ENCODE measurements at regions not wholly inside any gene's neighbourhood (a gene's known extent, or its start where the extent isn't known, plus 50 kb on each side); places are given as distances from the start of the nearest gene placed in this dataset.

- no peak overlapping the region for H3K4me3 Mint-ChIP-seq
These were observed 113.0 kb downstream of the CHIC2 start for GRCh38 chr4:53951414-53951813.

GRCh38 chr4:53943345-53944085, 120.9 kb downstream of the CHIC2 start:
- no peaks in the 10 kb centered on the region for H3K4me1 ChIP-seq (ENCODE audit: insufficient read depth)
- ATAC-seq (no peak), DNase-seq (ENCODE audit: low spot score) (no peak)
- H3K9me3 Mint-ChIP-seq = peaks cover 22% of the 10 kb centered on the region
- H3K79me2 ChIP-seq (replicated peaks; ENCODE audit: insufficient read depth) = no peaks in the 10 kb centered on the region
- H3K27ac ChIP-seq (ENCODE audit: low read depth) = no peak overlapping the region
- peaks cover 4% of the 10 kb centered on the region for H3K27me3 Mint-ChIP-seq (ENCODE audit: insufficient read depth, low read depth, poor library complexity)
- no peaks in the 10 kb centered on the region for H3K36me3 ChIP-seq (ENCODE audit: insufficient read depth)
- H3K4me2 ChIP-seq = no peak overlapping the region
- H3K4me3 Mint-ChIP-seq = no peak overlapping the region
- no peak overlapping the region for H3K27ac Mint-ChIP-seq
- no peaks in the 10 kb centered on the region for H3K9me2 ChIP-seq (ENCODE audit: insufficient read depth)
- no peaks in the 10 kb centered on the region for H3K4me1 Mint-ChIP-seq
- H3K27me3 ChIP-seq (ENCODE audit: insufficient read depth) = no peaks in the 10 kb centered on the region
- H4K20me1 ChIP-seq (replicated peaks; ENCODE audit: insufficient read depth) = no peaks in the 10 kb centered on the region
- peaks cover 7% of the 10 kb centered on the region; the same call in 2 of the 3 replicates for H3K36me3 Mint-ChIP-seq (ENCODE audit: low read depth)
- no peak overlapping the region for H3K4me3 ChIP-seq
- H2AFZ ChIP-seq = no peak overlapping the region
- H3F3A ChIP-seq (replicated peaks; ENCODE audit: low read depth) = no peaks in the 10 kb centered on the region
- TF ChIP-seq POLR2AphosphoS5 (IDR thresholded peaks at IDR 0.05; ENCODE audit: low read depth) (no peak), REST (IDR thresholded peaks at IDR 0.05; ENCODE audit: unreplicated experiment) (no peak), CTCF (conservative IDR thresholded peaks at IDR 0.05; ENCODE audit: low read depth in 2 of 2) (no peak), CREB1 (CRISPR knock-in tag; IDR thresholded peaks at IDR 0.05; ENCODE audit: low read depth) (no peak), ETS1 (IDR thresholded peaks at IDR 0.05) (no peak), ZNF114 (CRISPR knock-in tag; IDR thresholded peaks at IDR 0.05) (no peak), EZH2 (IDR thresholded peaks at IDR 0.05; ENCODE audit: low read depth, unreplicated experiment) (no peak), STAT1 (IDR thresholded peaks at IDR 0.05; ENCODE audit: unreplicated experiment) (no peak), NANOG (IDR thresholded peaks at IDR 0.05; ENCODE audit: borderline replicate concordance) (no peak), EZH2phosphoT487 (IDR thresholded peaks at IDR 0.05; ENCODE audit: unreplicated experiment) (no peak), JUNB (IDR thresholded peaks at IDR 0.05; ENCODE audit: unreplicated experiment) (no peak)

More at GRCh38 chr4:53951414-53951813, 113.0 kb downstream of the CHIC2 start:
- Histone ChIP-seq H2AFZ (no peak overlapping the region), H4K20me1 (replicated peaks; ENCODE audit: insufficient read depth) (no peaks in the 10 kb centered on the region), H3K4me1 (ENCODE audit: insufficient read depth) (no peaks in the 10 kb centered on the region), H3K27me3 (ENCODE audit: insufficient read depth) (no peaks in the 10 kb centered on the region), H3F3A (replicated peaks; ENCODE audit: low read depth) (no peaks in the 10 kb centered on the region), H3K79me2 (replicated peaks; ENCODE audit: insufficient read depth) (no peaks in the 10 kb centered on the region), H3K4me2 (no peak overlapping the region), H3K27ac (ENCODE audit: low read depth) (no peak overlapping the region), H3K9me2 (ENCODE audit: insufficient read depth) (no peaks in the 10 kb centered on the region), H3K4me3 (no peak overlapping the region), H3K36me3 (ENCODE audit: insufficient read depth) (no peaks in the 10 kb centered on the region)
- H3K27ac Mint-ChIP-seq = no peak overlapping the region
- TF ChIP-seq CREB1 (CRISPR knock-in tag; IDR thresholded peaks at IDR 0.05; ENCODE audit: low read depth) (no peak), ZNF114 (CRISPR knock-in tag; IDR thresholded peaks at IDR 0.05) (no peak), ETS1 (IDR thresholded peaks at IDR 0.05) (no peak)
- peaks cover 5% of the 10 kb centered on the region for H3K27me3 Mint-ChIP-seq (ENCODE audit: insufficient read depth, low read depth, poor library complexity)
- no peaks in the 10 kb centered on the region for H3K36me3 Mint-ChIP-seq (ENCODE audit: low read depth)
- no peak for ATAC-seq
- peaks cover 4% of the 10 kb centered on the region; the same call in 2 of the 3 replicates for H3K4me1 Mint-ChIP-seq
- no peak for DNase-seq (ENCODE audit: low spot score)
- H3K9me3 Mint-ChIP-seq = no peaks in the 10 kb centered on the region

Data from GM23338 (cell line).